ENCODE measurements at regions not wholly inside any gene's neighbourhood (a gene's known extent, or its start where the extent isn't known, plus 50 kb on each side); places are given as distances from the start of the nearest gene placed in this dataset.

- TF ChIP-seq CTCF (IDR thresholded peaks at IDR 0.05) = no peak
- no peak for TF ChIP-seq POLR2A (IDR thresholded peaks at IDR 0.05)
Measured at GRCh38 chr3:155015776-155016436, 64.2 kb upstream of the MME start.
